IMR-90 (cell line): ENCODE measurements at regions not wholly inside any gene's neighbourhood (a gene's known extent, or its start where the extent isn't known, plus 50 kb on each side); places are given as distances from the start of the nearest gene placed in this dataset.

Experiments used
- ATAC-seq: fragments of 200-7000 bp; cut with Tn5 transposase; 2 replicates; pipeline ENCODE4 v1.9.1; 2020; ENCODE audit warnings: low read depth, mild to moderate bottlenecking, moderate library complexity
- BruUV-seq: library from RNA; stranded (reverse); fragments of 400-500 nt; replicated peaks from 2 replicates; lab custom pipeline; 2021; lab: Mats Ljungman, UMichigan
- CTCF ChIA-PET: fragments of 300-600 bp; formaldehyde crosslinking; extraction: SDS; loops from one replicate; lab custom pipeline; 2021; ENCODE audit warnings: antibody characterized with exemption; lab: Yijun Ruan, JAX
- POLR2A ChIA-PET: fragments of 300-600 bp; sonication (Branson Sonifier 250); formaldehyde crosslinking; loops from one replicate; lab custom pipeline; 2022; ENCODE audit warnings: antibody characterized with exemption; ENCODE audit not compliant: unreplicated experiment; lab: Charles Lee
- DNase-seq: peaks from one replicate; pipeline ENCODE4 v3.0.0; 2013
- H2AFZ ChIP-seq: replicated peaks from 2 replicates; pipeline ENCODE3; 2013; ENCODE audit warnings: low read length, mild to moderate bottlenecking; ENCODE audit not compliant: poor library complexity
- H2AK5ac ChIP-seq: 2 replicates; pipeline ENCODE4 v1.6.1; 2013; ENCODE audit warnings: low read depth, low read length, inconsistent platforms
- H2AK9ac ChIP-seq: replicated peaks from 2 replicates; pipeline ENCODE3; 2013; ENCODE audit warnings: mild to moderate bottlenecking, low read depth, low read length, moderate library complexity; ENCODE audit not compliant: poor library complexity
- H2BK120ac ChIP-seq: 2 replicates; pipeline ENCODE4 v1.6.1; 2013; ENCODE audit warnings: low read depth, low read length, inconsistent platforms
- H2BK15ac ChIP-seq: 3 replicates; pipeline ENCODE4 v1.6.1; 2013; ENCODE audit warnings: low read depth, low read length, inconsistent platforms
- H2BK20ac ChIP-seq: 2 replicates; pipeline ENCODE4 v1.6.1; 2013; ENCODE audit warnings: low read depth, mild to moderate bottlenecking, inconsistent platforms, low read length, moderate library complexity
- H2BK5ac ChIP-seq: 2 replicates; pipeline ENCODE4 v1.6.1; 2013; ENCODE audit warnings: mild to moderate bottlenecking, low read depth, low read length, inconsistent platforms; ENCODE audit not compliant: poor library complexity, severe bottlenecking
- H3K14ac ChIP-seq: replicated peaks from 2 replicates; pipeline ENCODE4 v1.6.1; 2013; ENCODE audit warnings: low read depth, low read length, inconsistent platforms
- H3K18ac ChIP-seq: 2 replicates; pipeline ENCODE4 v1.6.1; 2013; ENCODE audit warnings: low read depth, low read length, control low read depth
- H3K23ac ChIP-seq: 2 replicates; pipeline ENCODE4 v1.6.1; 2013; ENCODE audit warnings: low read depth, low read length, inconsistent platforms
- H3K27ac ChIP-seq: 2 replicates; pipeline ENCODE4 v1.5.1; 2013; ENCODE audit warnings: mild to moderate bottlenecking, control low read depth, low read length; ENCODE audit not compliant: insufficient read depth
- H3K27me3 ChIP-seq: 2 replicates; pipeline ENCODE4 v1.6.1; 2013; ENCODE audit warnings: low read length; ENCODE audit not compliant: control insufficient read depth, insufficient read depth
- H3K36me3 ChIP-seq: 2 replicates; pipeline ENCODE4 v1.6.1; 2013; ENCODE audit warnings: low read length, mixed read lengths; ENCODE audit not compliant: control insufficient read depth, insufficient read depth
- H3K4ac ChIP-seq: 2 replicates; pipeline ENCODE4 v1.6.1; 2013; ENCODE audit warnings: low read depth, low read length, inconsistent platforms
- H3K4me1 ChIP-seq: 2 replicates; pipeline ENCODE4 v1.6.1; 2013; ENCODE audit warnings: low read length, mixed read lengths; ENCODE audit not compliant: control insufficient read depth, insufficient read depth
- H3K4me2 ChIP-seq: 2 replicates; pipeline ENCODE4 v1.6.1; 2013; ENCODE audit warnings: low read depth, mild to moderate bottlenecking, control low read depth, low read length, moderate library complexity
- H3K4me3 ChIP-seq: 2 replicates; pipeline ENCODE4 v1.5.1; 2013; ENCODE audit warnings: low read depth, mild to moderate bottlenecking, control low read depth, low read length, moderate library complexity; ENCODE audit not compliant: insufficient read depth
- H3K56ac ChIP-seq: 2 replicates; pipeline ENCODE4 v1.6.1; 2013; ENCODE audit warnings: low read length, inconsistent platforms; ENCODE audit not compliant: insufficient read depth; ENCODE audit errors: extremely low read depth
- H3K79me1 ChIP-seq, 2 experiments: 2 replicates each; pipeline ENCODE4 v1.6.1; 2013; ENCODE audit warnings: low read length in 2 of 2, inconsistent platforms in 1 of 2, low read depth in 1 of 2
- H3K9ac ChIP-seq: 2 replicates; pipeline ENCODE4 v1.6.1; 2013; ENCODE audit warnings: low read depth, low read length, control low read depth
- H3K9me1 ChIP-seq: 2 replicates; pipeline ENCODE4 v1.6.1; 2013; ENCODE audit warnings: low read length, inconsistent platforms; ENCODE audit not compliant: insufficient read depth
- H3K9me3 ChIP-seq: 2 replicates; pipeline ENCODE4 v1.6.1; 2013; ENCODE audit warnings: low read length; ENCODE audit not compliant: control insufficient read depth, insufficient read depth
- H4K20me1 ChIP-seq: 2 replicates; pipeline ENCODE4 v1.6.1; 2013; ENCODE audit warnings: low read length, inconsistent platforms; ENCODE audit not compliant: insufficient read depth
- H4K5ac ChIP-seq: 2 replicates; pipeline ENCODE4 v1.6.1; 2013; ENCODE audit warnings: mild to moderate bottlenecking, low read depth, low read length, control low read depth
- H4K8ac ChIP-seq, 2 experiments: 2 replicates each; pipeline ENCODE4 v1.6.1; 2013; ENCODE audit warnings: low read depth in 2 of 2, low read length in 2 of 2, control low read depth in 1 of 2, inconsistent platforms in 1 of 2
- H4K91ac ChIP-seq: 2 replicates; pipeline ENCODE4 v1.6.1; 2013; ENCODE audit warnings: low read depth, low read length, inconsistent platforms; ENCODE audit not compliant: insufficient read depth
- BHLHE40 ChIP-seq: fragments of 150-350 bp; IDR thresholded peaks from 2 replicates; pipeline ENCODE4 v1.6.1; 2016; ENCODE audit warnings: mild to moderate bottlenecking, low read depth, low read length
- CHD1 ChIP-seq: IDR thresholded peaks from 2 replicates; pipeline ENCODE4 v1.6.1; 2012; ENCODE audit warnings: low read depth, low read length, improper control_type of control experiment
- CTCF ChIP-seq: conservative IDR thresholded peaks from 2 replicates; pipeline ENCODE4 v1.5.1; 2012; ENCODE audit warnings: mild to moderate bottlenecking, low read depth, low read length, improper control_type of control experiment
- ELK1 ChIP-seq: fragments of 150-350 bp; IDR thresholded peaks from 2 replicates; pipeline ENCODE4 v1.6.1; 2016; ENCODE audit warnings: low read depth, mild to moderate bottlenecking, low read length, moderate library complexity, borderline replicate concordance
- FOS ChIP-seq: fragments of 150-350 bp; IDR thresholded peaks from 2 replicates; pipeline ENCODE4 v1.6.1; 2016; ENCODE audit warnings: low read depth, low read length
- MAZ ChIP-seq: IDR thresholded peaks from 2 replicates; pipeline ENCODE4 v1.6.1; 2012; ENCODE audit warnings: low read depth, mild to moderate bottlenecking, low read length, improper control_type of control experiment, moderate library complexity, borderline replicate concordance
- POLR2A ChIP-seq: IDR thresholded peaks from 2 replicates; pipeline ENCODE4 v1.6.1; 2012; ENCODE audit warnings: mild to moderate bottlenecking, low read depth, low read length
- RAD21 ChIP-seq: IDR thresholded peaks from 2 replicates; pipeline ENCODE4 v1.6.1; 2012; ENCODE audit warnings: low read length, improper control_type of control experiment
- RCOR1 ChIP-seq: IDR thresholded peaks from 2 replicates; pipeline ENCODE4 v1.6.1; 2012; ENCODE audit warnings: mild to moderate bottlenecking, low read length, improper control_type of control experiment; ENCODE audit not compliant: insufficient replicate concordance
- RFX5 ChIP-seq: IDR thresholded peaks from 2 replicates; pipeline ENCODE4 v1.8.0; 2012; ENCODE audit warnings: low read depth, mild to moderate bottlenecking, low read length, moderate library complexity
- WGBS, 2 experiments: methylation state at CpG; one replicate each; pipeline versions ENCODE4 v1.1.5 to v1.1.7; 2013; ENCODE audit warnings: missing lambda C conversion rate in 2 of 2; ENCODE audit not compliant: insufficient read length in 1 of 2; ENCODE audit errors: extremely low coverage in 2 of 2; 5-methylcytosine and 5-hydroxymethylcytosine counted together
- dilution Hi-C: fragments of 300-500 bp; cut with HindIII; formaldehyde crosslinking; loops from one replicate; pipeline ENCODE4 v1.14.3; 2018; ENCODE audit warnings: low sequenced_read_pairs; ENCODE audit not compliant: unreplicated experiment
- in situ Hi-C: fragments of 300-500 bp; cut with MboI; formaldehyde crosslinking; loops from 3 replicates; pipeline ENCODE4 v1.14.3; 2019; ENCODE audit warnings: low sequenced_read_pairs, inconsistent platforms, mixed read lengths
- intact Hi-C: fragments of 100-400 bp; cut with micrococcal nuclease; formaldehyde crosslinking; loops from 2 replicates; pipeline ENCODE4 v1.10.0; 2022

GRCh38 chr11:26248661-26249060 lies 83.3 kb upstream of the ANO3 start:
- 0 out of 4 replicates have a peak overlapping the region, but pooled peaks have one; percentile 5 to 31 for H4K8ac ChIP-seq
- no peak overlapping the region for H3K27ac ChIP-seq
- H2BK15ac ChIP-seq, result peak overlapping the region; percentile 89; the same call in 2 of the 3 replicates
- H4K20me1 ChIP-seq, result no peaks in the 10 kb centered on the region
- dilution Hi-C loops (no loop called here), intact Hi-C loops (no loop called here), in situ Hi-C loops (no loop called here)
- no peak overlapping the region for H3K4me2 ChIP-seq
- no peak overlapping the region for H3K56ac ChIP-seq
- peak overlapping the region; percentile 74 for H2BK120ac ChIP-seq
- H3K9me1 ChIP-seq, result peaks cover 8% of the 10 kb centered on the region; the same call in 1 of the 2 replicates
- no CpG with 5 or more reads among the region's 8 CpGs for WGBS, 2 experiments
- H3K79me1 ChIP-seq, result no peaks in the 10 kb centered on the region
- no peak overlapping the region for H2AK9ac ChIP-seq
- peak overlapping the region; percentile 67; the same call in 1 of the 2 replicates for H3K18ac ChIP-seq
- H4K91ac ChIP-seq, result no peak overlapping the region; the same call in 1 of the 2 replicates
- H4K5ac ChIP-seq, result peak overlapping the region; percentile 70; the same call in 1 of the 2 replicates
- DNase-seq, result no peak
- ChIA-PET POLR2A (no interaction called here), CTCF (no interaction called here)
- peak overlapping the region; percentile 71 for H3K14ac ChIP-seq
- H2BK5ac ChIP-seq, result peak overlapping the region; percentile 46
- H3K27me3 ChIP-seq, result no peaks in the 10 kb centered on the region
- H2AFZ ChIP-seq, result no peak overlapping the region
- H3K36me3 ChIP-seq, result no peaks in the 10 kb centered on the region
- peak overlapping the region; percentile 47; the same call in 1 of the 2 replicates for H2AK5ac ChIP-seq
- no TSS peak for BruUV-seq
- no peaks in the 10 kb centered on the region for H3K9me3 ChIP-seq
- H3K9ac ChIP-seq, result no peak overlapping the region
- no peak for TF ChIP-seq POLR2A
- no peak for TF ChIP-seq BHLHE40
- no peak for TF ChIP-seq FOS
- no peak for TF ChIP-seq RAD21
- TF ChIP-seq ELK1, result no peak
- TF ChIP-seq RFX5, result no peak
- TF ChIP-seq RCOR1, result no peak
- TF ChIP-seq CHD1, result no peak
- no peak for TF ChIP-seq MAZ
- no peak for TF ChIP-seq CTCF
- H3K4me3 ChIP-seq, result no peak overlapping the region
- 0 out of 2 replicates have a peak overlapping the region, but pooled peaks have one; percentile 31 for H3K23ac ChIP-seq
- H3K4me1 ChIP-seq, result peaks cover 12% of the 10 kb centered on the region
- peak overlapping the region; percentile 70; the same call in 1 of the 2 replicates for H2BK20ac ChIP-seq
- peak overlapping the region; percentile 76; the same call in 1 of the 2 replicates for H3K4ac ChIP-seq
- ATAC-seq, result no peak
